SHP77 treated with DMSO at 0.1 percent for 48 hours (cell line): ENCODE measurements at regions not wholly inside any gene's neighbourhood (a gene's known extent, or its start where the extent isn't known, plus 50 kb on each side); places are given as distances from the start of the nearest gene placed in this dataset.

Experiments used
- DNase-seq: peaks from one replicate; lab custom pipeline; 2025; lab: John Stamatoyannopoulos, UW

DNA sequence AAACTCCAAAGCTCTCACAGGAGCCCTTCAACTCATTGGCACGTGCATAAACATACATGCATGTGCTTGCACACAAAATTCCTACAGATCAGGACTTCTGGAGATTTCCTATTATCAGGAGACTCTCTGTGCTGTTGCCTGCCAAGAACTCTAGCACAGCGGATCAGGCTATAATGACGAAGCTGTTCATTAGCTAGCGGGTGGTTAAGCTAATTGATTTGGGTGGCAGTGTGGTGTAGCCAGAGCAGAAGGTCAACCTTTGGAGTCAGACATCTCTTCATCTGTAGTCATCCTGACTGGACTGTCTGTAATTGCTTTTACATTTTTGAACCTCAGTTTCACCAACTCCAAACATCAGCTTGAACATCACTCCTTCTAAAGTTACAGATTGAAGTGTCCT is 69.0 kb downstream of the KIF2B start:
- DNase-seq, result no peak

DNA sequence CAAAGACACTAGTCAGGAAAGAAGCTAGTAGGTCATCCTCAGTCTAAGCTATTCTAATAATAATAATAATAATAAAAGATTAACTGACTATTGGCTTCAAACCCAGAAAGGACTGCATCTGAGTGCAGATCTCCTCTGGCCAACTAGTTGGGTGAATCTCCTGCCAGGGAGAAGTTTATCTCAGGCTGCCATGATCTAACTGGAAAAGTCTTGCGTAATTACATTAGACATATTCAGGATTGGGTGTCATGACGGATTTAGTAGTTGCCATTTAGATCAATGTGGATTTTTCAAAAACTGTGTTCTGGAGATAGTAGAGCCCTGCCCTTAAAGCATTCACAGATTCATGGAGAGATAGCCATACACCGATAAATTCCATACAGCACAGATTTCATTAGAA is 69.5 kb downstream of the KIF2B start:
- no peak for DNase-seq

DNA sequence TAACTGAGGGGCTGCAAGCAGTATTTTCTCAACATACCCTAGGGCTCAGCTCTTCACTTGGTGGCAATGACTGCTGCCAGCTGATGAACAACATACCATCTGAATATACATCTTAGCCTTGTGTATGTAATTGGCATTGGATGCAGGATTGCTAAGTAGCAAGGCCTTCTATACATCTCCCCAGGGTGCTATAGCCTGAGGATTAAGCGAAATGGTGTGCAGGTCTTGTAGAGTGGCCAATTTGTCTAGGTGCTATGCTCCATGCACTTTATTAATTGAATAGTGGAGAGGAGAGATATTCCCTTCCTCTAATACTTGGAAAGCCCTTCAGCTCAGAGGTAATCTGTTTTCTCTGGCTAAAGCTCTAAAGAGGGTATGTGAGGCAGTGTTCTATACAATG is 71.9 kb downstream of the KIF2B start:
- no peak for DNase-seq

DNA sequence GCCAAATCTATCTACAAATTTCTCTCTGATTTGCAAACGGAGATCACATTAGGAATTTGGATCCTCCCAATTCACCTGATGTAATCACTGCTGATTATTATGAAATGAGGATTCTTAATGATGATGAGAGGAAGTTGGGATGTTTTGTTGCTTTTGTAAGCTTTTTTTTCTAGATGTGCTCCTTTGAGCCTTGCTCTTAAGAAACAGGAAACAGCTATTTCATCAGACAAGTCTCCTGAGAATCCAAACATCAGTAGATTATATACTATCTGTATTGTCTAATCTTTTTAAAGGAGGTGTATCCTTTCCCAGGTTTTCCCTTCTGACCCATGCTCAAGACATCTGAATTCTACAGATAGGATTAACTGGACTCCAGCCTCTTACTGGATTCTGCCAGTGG is 73.3 kb downstream of the KIF2B start:
- no peak for DNase-seq

DNA sequence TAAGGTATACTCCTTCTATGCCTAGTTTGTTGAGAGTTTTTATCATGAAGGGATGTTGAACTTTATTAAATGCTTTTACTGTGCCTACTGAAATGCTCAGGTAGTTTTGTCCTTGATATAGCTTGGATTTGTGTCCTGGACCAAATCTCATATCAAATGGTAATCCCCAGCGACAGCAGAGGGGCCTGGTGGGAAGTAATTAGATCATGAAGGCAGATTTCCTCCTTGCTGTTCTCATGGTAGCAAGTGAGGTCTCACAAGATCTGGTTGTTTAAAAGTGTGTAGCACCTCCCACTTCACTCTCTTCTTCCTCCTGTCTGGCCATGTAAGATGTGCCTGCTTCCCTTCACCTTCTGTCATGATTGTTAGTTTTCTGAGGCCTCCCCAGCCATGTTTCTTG is 78.2 kb downstream of the KIF2B start:
- no peak for DNase-seq

DNA sequence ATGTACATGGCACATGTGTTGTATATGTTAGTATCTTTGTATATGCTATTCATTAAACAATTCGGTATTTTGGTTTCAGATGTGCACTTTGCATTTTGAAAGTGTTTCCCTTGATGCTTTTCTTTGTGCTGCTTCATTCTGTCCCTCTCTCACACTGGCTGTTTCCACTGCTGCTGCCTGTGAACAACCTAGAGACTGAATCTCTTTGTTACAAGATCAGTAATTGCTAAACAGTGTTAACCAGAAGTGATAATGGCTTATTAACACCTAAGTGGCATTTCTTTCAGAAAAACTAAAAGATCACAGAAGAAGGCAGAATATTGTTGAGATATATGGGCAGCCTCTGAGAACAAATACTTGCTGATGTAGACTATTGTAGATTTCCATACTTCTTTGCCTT is 84.7 kb downstream of the KIF2B start:
- DNase-seq, result no peak

DNA sequence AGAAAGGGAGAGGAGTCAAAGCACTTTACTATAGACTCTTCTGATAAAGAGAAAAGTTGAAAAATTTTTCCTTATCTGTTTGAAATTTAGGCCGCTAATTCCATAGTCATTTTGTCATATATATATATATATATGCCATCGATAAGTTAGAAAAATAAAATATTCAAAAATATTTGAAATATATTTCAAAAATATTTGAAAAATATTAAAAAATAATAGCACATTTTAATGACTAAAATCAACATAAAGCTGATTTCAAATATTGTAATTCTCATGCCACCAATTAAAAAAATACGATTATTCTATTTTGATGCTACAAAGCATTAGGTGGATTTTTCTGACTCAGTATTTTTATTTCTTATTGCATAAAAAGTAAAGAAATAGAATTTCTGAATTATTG is 87.1 kb downstream of the KIF2B start:
- DNase-seq, result no peak

DNA sequence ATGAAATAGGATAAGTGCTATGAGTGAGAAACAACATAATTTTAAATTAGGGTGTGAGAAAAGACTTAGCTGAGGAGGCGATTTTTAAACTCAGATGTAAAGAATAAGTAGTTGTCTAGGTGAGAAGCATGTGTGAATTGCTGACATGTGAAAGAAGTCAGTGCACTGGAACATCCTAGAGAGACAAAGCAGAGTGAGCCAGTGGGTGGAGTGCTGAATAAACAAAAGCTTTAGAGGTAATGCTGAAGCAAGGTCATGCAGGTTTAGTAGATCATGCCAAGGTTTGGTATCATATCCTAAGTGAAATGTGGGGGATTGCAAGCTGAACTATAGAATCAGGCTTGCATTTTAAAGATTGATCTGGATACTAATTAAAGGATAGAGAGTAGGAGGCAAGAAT is 89.4 kb downstream of the KIF2B start:
- no peak for DNase-seq

DNA sequence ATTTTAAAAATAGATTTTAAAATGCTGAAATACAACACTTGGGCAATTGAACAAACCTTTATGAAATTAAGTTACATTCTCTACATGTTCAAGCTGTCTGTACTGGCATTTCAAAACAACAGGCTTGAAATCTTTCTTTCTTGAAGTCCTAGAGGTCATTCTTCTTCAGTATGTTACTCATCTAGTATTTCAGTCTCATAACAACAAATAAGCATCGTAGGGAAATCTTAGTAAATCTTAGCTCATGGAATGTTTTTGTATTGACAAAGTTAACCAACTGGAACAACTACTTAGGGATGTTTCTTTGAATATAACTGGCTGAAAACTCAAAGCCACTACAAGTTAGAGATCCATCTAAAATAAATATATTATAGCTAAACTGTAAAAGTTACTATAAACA is 96.6 kb downstream of the KIF2B start:
- no peak for DNase-seq

DNA sequence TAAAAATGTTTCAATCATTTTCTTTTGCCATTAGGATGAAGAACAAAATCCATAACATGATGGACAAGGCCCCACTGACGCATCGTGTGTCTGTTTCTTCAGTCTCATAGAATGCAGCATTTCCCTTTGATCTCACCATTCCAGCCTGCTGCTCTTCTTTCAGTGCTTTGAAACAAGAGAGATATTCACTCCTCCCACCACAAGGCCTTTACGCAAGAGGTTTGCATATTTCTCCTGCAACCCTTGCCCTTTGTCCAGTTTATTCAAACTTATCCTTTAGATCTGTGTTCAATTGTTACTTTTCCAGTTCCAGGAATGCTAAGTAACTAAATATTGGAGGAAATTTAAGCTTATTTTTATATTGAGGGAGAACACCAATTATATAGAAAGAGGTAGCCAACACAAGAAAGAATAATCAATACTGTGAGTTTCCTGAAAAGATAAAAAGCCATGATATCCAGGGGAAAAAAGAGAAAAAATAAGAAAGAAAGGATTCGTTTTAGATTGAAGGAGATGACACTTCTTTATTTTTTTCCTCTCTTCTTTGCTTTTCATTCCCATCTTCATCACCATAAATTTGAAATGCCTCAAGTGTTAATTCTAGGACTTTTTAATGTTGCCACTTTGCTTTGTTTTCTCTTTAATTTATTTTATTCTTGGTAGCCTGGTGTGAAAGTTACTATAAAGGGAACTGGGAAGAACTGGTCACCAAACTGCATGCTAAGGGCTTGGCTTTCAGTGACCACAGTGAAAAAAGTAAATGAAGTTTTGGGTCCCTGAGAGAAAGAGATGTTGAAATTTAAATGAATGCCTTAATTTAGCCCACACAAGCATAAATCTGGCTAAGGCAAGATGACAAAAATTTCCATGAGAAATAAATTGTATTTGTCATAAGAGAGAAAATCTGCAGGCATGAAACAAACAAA is 102.1 kb downstream of the KIF2B start:
- no peak for DNase-seq

DNA sequence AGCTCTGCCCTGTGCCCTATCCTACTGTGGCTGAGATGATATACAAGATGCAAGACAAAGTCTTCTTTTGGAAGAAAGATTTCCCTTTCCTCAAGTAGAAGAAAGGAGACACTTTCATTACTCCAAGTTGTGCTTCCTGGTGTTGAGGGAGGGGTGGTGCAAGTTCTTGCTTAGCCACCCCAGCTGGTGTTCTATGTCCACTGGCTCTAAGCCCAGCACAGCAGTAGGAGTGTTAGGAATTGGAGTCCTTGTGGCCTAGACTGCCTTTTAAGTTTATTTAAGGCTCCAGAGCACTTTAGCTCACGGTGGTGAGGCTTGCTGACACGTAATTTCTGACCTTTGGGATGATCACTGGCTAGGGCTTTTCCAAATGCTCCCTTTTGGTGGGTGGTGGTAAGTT is 109.7 kb downstream of the KIF2B start:
- DNase-seq, result no peak

DNA sequence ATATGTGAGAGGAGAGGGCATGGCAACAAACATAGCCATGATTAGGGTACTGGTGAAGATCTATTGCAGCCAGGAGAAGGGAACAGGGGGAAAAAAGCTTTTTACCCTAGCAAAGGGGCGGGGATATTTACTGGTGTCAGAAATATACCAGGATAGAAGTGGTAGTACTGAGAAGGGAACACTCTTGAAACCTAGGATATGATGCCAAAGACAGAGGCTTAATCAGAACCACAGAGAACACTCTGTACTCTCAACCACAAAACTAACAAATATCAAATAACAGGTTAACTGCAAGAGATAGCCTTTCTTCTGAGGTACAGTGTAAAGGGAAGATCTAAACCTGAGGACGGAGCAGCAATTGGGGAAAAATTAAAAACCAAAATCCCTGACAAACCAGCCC is 112.2 kb downstream of the KIF2B start:
- no peak for DNase-seq

DNA sequence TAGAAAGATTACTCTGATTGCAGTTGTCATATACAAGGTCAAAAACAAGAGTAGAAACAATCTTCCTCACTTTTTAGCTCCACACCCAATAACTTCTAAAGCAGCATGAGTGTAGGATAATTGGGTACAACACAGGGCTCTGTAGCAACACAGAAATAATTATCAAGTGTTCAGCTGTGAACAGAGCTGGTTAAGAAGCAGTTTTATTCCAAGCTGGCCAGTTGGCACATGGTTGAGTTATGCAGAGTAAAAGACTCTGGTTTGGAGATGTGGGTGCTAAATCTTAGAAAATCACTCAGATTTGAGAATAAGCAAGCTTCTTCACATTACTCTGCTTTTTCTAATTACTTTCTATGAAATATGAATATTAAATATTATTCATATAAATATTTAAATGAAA is 118.5 kb downstream of the KIF2B start:
- no peak for DNase-seq

DNA sequence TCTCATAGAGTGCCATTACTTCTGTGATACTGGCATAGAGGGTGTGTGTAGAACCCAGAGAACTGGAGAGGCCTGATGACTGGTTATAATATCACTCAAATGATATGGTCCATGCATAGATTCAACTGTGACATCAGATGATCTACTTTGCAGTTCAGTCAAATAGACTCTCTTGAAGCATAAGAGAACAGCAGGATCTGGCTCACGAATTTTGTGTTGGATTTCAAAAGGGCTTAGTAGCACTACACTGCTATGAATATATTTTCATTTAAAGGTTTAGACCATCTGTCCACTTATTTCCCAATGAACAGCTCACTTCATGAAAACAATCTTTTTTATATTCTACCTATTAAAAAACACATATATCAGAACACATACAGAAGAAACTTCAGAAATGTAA is 119.7 kb downstream of the KIF2B start:
- DNase-seq, result no peak

DNA sequence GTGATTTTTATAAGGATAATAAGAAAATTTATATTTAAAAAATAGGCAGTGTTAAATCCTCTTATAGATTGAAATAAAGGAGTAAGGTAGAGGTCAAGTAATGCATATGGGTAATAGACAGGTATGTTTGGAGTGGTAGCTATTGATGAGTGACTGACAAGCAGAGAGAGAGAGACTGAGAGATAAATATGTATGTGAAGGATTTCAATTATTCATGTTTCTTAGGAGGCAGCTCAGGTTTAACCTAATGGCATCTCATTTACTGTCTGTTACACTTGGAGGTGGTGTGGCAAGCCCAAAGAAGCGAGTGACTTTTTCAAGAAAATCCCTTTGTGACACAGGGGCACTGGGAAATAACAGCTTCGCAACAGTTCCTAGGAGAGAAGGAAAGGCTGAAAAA is 120.2 kb downstream of the KIF2B start:
- no peak for DNase-seq

DNA sequence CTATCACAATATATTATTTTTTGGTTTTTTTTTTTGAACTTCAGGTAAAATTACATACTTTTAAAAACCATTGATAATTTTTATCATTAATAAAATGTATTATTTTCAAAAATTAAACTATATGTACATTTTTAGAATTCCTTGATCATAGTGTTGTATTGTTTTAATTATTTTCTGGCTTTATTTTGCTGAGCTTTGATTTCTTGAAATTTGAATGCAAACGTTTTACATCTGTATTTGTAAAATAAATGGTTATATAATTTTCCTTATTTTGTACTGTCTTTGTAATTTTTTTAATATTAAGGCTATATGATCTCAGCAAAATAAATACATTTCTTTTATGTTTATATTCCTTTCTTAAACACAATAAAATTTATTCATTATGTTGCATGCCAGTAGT is 125.6 kb downstream of the KIF2B start:
- no peak for DNase-seq

DNA sequence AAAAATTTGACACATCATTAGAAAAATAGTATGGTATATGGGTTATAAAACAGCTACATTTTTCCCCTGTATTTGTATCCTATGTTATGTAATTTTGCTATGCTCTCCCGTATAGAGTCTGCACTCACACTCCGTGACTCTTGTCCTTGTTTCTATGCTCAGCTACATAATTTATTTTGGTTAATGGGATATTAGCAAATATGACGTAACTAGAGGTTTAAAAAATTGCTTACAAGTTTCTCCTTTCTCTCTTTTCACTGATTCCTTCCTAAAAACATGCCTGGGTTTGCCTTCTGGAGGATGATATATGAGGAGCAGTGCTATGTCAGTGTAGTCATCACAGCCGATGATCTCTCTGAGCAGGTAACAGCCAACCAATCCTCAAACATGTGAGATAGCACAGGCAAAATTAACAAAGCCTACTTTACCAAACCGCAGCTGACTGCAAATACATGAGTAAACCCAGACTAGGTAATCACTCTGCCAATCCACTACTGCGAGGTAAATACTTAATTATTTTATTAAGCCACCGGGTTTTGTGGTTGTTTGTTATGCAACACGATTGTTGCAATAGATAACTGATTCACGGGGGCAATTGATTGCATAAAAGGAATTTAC is 126.9 kb downstream of the KIF2B start:
- no peak for DNase-seq

DNA sequence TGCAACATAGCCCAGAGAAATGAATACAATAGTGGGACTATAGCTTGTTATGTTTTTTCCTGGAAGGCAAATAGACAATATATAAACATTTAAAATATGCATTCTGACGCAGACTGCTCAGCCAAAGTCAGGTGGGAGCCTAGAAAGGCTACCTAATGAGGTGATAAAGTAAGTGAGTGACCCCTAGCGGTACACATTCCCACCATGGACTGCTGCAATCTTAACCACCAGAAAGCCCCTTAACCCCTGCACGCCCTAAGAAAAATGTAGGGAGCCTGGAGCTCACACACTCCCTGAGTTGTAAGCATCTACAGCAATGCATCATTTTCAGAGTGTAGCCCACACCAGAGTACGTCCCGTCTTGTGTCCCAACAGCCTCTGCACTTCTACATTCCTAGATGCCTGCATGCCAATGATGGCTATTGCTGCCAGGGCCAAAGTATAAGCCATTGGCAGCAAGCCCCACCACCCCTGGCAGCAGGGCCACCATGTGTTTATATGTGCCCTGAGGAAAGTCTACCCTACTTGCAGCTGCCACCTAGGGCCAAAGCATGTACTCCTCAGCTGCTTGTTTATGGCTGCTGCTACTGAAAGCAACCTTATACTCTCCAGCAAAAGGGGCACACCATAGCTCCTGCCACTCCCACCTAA is 127.6 kb downstream of the KIF2B start:
- no peak for DNase-seq

DNA sequence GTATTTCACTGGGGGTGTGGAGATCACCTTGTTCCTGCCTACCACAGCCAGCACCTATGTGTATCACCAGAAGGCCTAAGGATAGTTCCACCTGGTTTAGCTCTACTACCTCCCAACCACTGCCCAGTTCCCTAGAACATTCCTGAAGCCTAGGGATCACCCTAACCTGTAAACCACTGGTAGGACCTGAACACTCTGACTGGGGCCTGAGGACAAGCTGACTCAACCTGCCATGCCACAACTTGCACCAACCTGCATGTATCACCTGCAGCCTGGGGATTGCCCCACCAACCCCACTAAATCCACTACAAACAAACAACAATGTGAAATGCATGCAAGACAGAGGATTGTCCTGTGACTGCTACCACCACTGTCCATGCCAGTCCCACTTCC is 128.1 kb downstream of the KIF2B start:
- DNase-seq, result no peak

DNA sequence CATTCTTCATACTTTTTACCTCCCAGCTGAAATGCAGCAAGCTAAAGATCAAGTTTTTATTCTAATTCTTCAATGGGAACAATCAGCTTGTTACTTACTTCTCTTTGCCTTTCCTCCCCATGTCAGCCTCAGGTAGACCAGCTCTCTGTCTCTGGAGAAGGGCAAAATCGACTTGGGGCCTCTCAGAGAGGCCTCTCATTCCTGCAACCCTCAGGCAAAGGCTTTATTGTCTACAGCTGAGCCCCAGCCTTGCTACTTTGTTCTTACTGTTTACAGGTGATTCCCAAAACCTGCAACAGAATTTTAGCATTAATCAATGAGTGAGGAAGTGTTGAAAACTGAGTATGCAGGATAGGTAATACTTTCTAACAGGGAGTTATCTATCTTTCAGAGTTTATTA is 148.6 kb downstream of the KIF2B start:
- no peak for DNase-seq

DNA sequence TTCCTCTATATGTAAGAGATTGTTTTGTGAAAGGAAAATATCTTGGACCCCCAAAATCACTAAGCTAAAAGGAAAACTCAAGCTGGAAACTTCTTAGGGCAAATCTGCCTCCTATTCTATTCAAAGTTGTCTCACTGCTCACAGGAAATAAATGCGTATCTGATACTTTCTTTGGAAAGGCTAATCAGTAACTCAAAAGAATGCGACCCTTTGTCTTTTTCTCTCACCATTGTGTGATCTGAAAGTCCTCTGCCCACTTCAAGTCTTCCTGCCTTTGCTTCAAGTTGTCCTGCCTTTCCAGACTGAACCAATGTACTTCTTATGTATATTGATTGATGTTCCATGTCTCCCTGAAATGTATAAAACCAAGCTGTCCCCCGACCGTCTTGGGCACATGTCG is 157.3 kb downstream of the KIF2B start:
- DNase-seq, result no peak

DNA sequence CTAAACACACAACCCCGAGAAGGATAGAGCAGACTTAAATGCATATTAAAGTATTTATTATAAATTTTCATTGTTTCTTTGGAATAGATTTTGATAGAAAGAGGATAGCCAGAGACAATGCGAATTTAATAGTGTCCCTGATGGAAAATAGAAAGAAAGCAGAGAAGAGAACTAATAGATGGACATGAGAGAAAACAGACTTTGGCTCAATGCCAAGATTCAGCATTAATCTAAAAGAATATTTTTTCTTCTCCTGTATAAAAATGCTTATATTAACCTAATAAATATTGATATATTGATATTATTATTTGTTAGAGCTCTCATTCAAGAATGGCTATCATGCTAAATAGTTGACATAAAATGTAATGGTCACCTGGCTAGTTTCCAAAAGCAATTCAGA is 173.4 kb downstream of the KIF2B start:
- no peak for DNase-seq

DNA sequence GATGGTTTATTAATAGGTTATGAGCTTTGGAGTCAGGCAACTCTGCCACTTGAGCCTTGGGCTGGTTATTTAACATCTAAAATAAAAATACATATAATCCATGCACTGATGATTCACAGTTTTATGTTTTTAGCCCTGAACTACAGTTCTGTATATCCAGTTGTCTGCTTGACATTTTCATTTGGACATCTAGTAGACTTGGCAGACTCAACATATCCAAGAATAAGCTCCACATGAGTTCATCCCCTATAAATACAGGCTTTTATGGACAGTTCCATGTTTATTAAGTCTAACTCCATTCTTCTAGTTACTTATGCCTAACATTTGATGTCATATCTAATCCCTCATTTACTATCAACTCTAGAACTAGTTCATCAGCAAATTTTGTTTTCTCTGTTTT is 174.2 kb downstream of the KIF2B start:
- no peak for DNase-seq
